GM23338 (cell line): ENCODE measurements at regions not wholly inside any gene's neighbourhood (a gene's known extent, or its start where the extent isn't known, plus 50 kb on each side); places are given as distances from the start of the nearest gene placed in this dataset.

Source experiments
- CREB1 ChIP-seq: fragments of 250-450 bp; sonication (Bioruptor Pico); IDR thresholded peaks from 2 replicates; pipeline ENCODE4 v1.5.0; 2020; ENCODE audit warnings: low read depth, mild to moderate bottlenecking, moderate library complexity
- CTCF ChIP-seq, 2 experiments: fragments of 200-600 bp in 1 of 2; sonication (generic) in 1 of 2; conservative IDR thresholded peaks; 2 replicates each; pipeline versions ENCODE4 v1.5.1 to v1.6.1; 2016 to 2017; ENCODE audit warnings: antibody characterized with exemption in 2 of 2, low read depth in 2 of 2, mild to moderate bottlenecking in 2 of 2, moderate library complexity in 1 of 2
- ETS1 ChIP-seq: IDR thresholded peaks from 2 replicates; pipeline ENCODE4 v1.6.1; 2016; ENCODE audit warnings: antibody characterized with exemption
- EZH2 ChIP-seq: fragments of 200-600 bp; sonication (generic); IDR thresholded peaks from one replicate; pipeline ENCODE4 v1.8.0; 2017; ENCODE audit warnings: antibody characterized with exemption, mild to moderate bottlenecking, low read depth; ENCODE audit not compliant: unreplicated experiment
- EZH2phosphoT487 ChIP-seq: fragments of 200-600 bp; sonication (generic); IDR thresholded peaks from one replicate; pipeline ENCODE4 v1.8.1; 2018; ENCODE audit warnings: antibody characterized with exemption; ENCODE audit not compliant: unreplicated experiment
- JUNB ChIP-seq: IDR thresholded peaks from one replicate; pipeline ENCODE4 v1.6.1; 2016; ENCODE audit warnings: antibody characterized with exemption; ENCODE audit not compliant: unreplicated experiment
- NANOG ChIP-seq: IDR thresholded peaks from 2 replicates; pipeline ENCODE4 v1.6.1; 2016; ENCODE audit warnings: antibody characterized with exemption, borderline replicate concordance
- POLR2AphosphoS5 ChIP-seq: IDR thresholded peaks from 2 replicates; pipeline ENCODE4 v1.6.1; 2016; ENCODE audit warnings: antibody characterized with exemption, low read depth
- REST ChIP-seq: IDR thresholded peaks from one replicate; pipeline ENCODE4 v1.6.1; 2018; ENCODE audit warnings: antibody characterized with exemption; ENCODE audit not compliant: unreplicated experiment
- STAT1 ChIP-seq: IDR thresholded peaks from one replicate; pipeline ENCODE4 v1.6.1; 2016; ENCODE audit warnings: antibody characterized with exemption; ENCODE audit not compliant: unreplicated experiment

GRCh38 chr2:84288293-84288692, 170.8 kb downstream of the SUCLG1 start:
- TF ChIP-seq CTCF (conservative IDR thresholded peaks at IDR 0.05; ENCODE audit: low read depth in 2 of 2): no peak
- TF ChIP-seq CREB1 (CRISPR knock-in tag): no peak
- TF ChIP-seq EZH2: no peak
- no peak for TF ChIP-seq POLR2AphosphoS5
- no peak for TF ChIP-seq EZH2phosphoT487
- no peak for TF ChIP-seq STAT1
- TF ChIP-seq JUNB: no peak
- TF ChIP-seq ETS1: no peak
- no peak for TF ChIP-seq REST
- no peak for TF ChIP-seq NANOG
